ENCODE measurements at regions not wholly inside any gene's neighbourhood (a gene's known extent, or its start where the extent isn't known, plus 50 kb on each side); places are given as distances from the start of the nearest gene placed in this dataset.

DNA sequence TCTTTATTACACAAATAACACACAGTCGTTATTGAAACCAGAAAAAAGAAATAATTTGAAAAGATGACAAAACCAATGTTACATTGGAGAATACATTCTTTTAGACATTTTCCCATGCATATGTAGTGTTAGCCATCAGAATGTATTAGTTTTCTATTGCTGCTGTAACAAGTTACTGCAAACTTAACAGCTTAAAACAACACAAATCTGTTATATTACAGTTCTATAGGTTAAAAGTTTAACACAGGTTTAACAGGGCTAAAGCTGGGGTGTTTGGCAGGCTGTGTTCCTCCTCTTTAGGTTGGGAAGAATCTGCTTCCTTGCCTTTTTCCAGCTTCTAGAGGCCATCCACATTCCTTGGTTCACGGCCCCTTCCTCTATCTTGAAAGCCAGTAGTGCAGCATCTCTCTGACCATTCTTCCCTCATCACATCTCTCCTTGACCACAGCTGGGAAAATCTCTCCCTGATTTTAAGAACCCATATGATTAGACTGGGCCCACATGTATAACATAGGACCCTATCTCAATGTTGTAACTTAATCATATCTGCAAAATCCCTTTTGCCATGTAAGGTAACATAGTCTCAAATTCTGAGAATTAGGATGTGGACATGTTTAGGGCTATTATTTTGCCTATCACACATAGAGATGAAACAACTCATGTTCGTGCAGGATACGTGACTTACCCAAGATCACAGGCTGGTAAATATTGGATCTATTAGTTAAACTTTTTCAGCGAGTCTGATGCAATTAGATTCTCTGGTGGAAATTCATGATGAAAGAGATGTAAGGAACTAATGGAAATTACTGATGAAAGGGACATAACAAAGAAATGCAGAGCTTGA, 145.4 kb upstream of the TMEM170B start:
- no peak for DNase-seq
- H3K9me3 ChIP-seq (ENCODE audit: severe bottlenecking): peaks cover 2% of the 10 kb centered on the region
- no peaks in the 10 kb centered on the region for H3K27me3 ChIP-seq (ENCODE audit: insufficient read depth, low read depth, severe bottlenecking)
- H3K4me3 ChIP-seq (ENCODE audit: low read depth, low read length): no peak overlapping the region
- no peak overlapping the region for H3K27ac ChIP-seq
- H3K36me3 ChIP-seq: no peaks in the 10 kb centered on the region
- TF ChIP-seq, protein P1, sequence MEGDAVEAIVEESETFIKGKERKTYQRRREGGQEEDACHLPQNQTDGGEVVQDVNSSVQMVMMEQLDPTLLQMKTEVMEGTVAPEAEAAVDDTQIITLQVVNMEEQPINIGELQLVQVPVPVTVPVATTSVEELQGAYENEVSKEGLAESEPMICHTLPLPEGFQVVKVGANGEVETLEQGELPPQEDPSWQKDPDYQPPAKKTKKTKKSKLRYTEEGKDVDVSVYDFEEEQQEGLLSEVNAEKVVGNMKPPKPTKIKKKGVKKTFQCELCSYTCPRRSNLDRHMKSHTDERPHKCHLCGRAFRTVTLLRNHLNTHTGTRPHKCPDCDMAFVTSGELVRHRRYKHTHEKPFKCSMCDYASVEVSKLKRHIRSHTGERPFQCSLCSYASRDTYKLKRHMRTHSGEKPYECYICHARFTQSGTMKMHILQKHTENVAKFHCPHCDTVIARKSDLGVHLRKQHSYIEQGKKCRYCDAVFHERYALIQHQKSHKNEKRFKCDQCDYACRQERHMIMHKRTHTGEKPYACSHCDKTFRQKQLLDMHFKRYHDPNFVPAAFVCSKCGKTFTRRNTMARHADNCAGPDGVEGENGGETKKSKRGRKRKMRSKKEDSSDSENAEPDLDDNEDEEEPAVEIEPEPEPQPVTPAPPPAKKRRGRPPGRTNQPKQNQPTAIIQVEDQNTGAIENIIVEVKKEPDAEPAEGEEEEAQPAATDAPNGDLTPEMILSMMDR (IDR thresholded peaks at IDR 0.05; ENCODE audit: low read depth, low read length): no peak

DNA sequence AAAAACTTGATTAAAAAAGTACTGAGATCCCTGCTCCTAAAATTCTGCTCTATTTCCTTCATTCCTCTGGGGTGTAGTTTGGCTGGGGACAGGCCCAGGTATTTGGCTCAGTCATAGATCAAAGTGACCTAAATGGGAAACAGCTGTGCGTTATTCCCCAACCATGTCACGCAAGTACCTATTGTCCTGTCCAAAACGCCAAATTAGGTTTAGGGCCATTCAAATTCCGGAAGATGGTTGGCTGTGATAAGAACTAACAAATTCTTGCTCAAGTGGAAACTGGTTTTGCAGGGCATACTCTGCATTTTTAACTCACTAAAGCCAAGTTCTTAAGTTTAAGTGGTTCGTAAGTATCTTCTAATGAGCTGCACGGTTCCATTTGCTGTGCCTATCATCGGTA, 147.6 kb upstream of the TMEM170B start:
- TF ChIP-seq, protein P1 (IDR thresholded peaks at IDR 0.05; ENCODE audit: low read depth, low read length): no peak
- no peaks in the 10 kb centered on the region for H3K36me3 ChIP-seq
- no peak overlapping the region for H3K27ac ChIP-seq
- no peak overlapping the region for H3K4me3 ChIP-seq (ENCODE audit: low read depth, low read length)
- no peaks in the 10 kb centered on the region for H3K27me3 ChIP-seq (ENCODE audit: insufficient read depth, low read depth, severe bottlenecking)
- no peak for DNase-seq
- peaks cover 2% of the 10 kb centered on the region for H3K9me3 ChIP-seq (ENCODE audit: severe bottlenecking)

DNA sequence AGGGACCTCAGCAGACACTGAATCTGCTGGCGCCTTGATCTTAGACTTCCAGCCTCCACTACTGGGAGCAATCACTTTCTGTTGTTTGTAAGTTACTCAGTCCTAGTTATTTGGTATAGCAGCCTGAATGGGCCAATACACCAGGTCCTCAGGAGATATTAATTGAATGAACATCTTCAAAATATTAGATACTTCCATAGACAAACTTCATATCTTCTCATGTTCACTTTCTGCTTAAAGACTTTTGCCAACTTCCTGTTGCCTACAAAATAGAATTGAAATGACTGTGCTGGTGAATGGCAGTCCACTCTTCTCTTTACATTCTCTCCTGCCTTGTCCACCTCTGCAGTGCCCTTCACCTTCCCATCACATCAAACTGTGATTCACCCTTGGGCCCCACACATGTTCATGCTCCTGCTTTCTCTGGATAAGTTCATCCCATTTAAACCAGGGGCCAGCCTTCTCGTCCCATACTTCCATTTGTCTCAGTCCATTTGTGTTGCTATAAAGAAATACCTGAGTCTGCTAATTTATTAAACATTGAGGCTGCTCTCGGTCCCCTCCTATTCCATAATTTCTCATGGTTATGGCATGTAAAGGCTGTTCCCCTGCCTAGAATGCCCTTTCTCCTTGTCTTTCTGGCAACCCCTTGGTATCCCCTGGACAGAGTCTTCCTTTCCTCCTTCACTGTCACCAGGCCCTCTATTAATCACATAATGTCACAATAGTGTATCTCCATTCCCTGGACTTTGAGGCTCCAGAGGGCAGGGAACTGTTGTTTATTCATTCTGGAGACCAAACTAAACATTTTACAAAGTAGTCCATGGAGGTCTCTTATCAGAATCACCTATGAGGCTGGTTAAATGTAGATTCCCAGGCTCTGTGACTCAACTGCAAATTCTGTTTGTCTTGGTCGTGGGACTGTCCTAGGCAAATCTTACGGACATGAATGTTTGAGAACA, 148.3 kb upstream of the TMEM170B start:
- Histone ChIP-seq H3K27ac (no peak overlapping the region), H3K27me3 (ENCODE audit: insufficient read depth, low read depth, severe bottlenecking) (no peaks in the 10 kb centered on the region), H3K4me3 (ENCODE audit: low read depth, low read length) (no peak overlapping the region), H3K36me3 (no peaks in the 10 kb centered on the region), H3K9me3 (ENCODE audit: severe bottlenecking) (peaks cover 2% of the 10 kb centered on the region)
- TF ChIP-seq, protein P1 (IDR thresholded peaks at IDR 0.05; ENCODE audit: low read depth, low read length): no peak
- DNase-seq: no peak

DNA sequence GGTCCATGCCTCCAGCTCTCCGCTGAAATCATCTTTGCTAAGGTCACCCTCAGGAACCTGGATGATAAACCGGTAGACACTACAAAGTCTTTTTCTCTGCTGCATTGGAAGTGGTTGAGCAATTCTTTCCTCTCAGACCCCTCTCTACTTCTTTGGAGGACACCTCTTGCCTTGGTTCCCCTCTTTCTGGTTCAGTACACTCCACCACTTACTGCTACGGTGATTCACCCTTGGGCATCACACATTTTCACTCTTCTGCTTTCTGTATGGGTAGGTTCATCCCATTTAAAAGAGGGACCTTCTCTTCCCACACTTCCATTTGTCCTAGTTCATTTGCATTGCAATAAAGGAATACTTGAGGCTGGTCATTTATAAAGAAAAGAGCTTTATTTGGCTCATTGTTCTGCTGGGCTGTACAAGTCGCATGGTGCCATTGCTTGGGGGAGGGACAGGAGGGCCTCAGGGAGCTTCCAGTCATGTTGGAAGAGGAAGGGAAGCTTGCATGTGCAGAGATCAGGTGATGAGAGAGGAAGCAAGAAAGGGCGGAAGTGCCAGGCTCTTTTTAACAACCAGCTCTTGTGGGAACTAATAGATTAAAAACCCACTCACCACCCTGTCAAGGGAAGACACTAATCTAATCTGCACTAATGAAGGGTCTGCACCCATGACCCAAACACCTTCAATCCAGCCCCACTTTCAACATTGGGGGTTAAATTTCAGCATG, 149.7 kb upstream of the TMEM170B start:
- no peak overlapping the region for H3K4me3 ChIP-seq (ENCODE audit: low read depth, low read length)
- DNase-seq: no peak
- no peaks in the 10 kb centered on the region for H3K36me3 ChIP-seq
- TF ChIP-seq, protein P1 (IDR thresholded peaks at IDR 0.05; ENCODE audit: low read depth, low read length): no peak
- H3K27me3 ChIP-seq (ENCODE audit: insufficient read depth, low read depth, severe bottlenecking): no peaks in the 10 kb centered on the region
- H3K27ac ChIP-seq: no peak overlapping the region
- H3K9me3 ChIP-seq (ENCODE audit: severe bottlenecking): peaks cover 2% of the 10 kb centered on the region

DNA sequence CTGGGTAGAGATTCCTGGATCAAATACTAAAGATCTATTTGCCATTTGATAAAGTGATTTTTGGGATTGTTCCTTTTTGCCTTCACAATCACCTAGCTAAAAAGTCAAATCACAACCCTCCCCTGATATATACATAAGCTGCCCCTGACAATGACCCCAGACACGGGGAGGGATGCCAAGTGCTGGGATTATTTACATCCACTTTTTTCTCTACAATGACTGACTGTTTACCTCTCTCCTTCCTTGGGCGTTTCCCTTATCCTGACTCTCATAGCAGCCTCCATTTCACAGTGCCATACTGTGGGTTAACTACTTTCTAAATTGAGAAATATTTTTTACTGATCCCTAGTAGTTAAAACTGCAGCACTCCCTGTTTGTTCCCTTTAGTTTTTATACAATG, 150.8 kb upstream of the TMEM170B start:
- TF ChIP-seq, protein P1 (IDR thresholded peaks at IDR 0.05; ENCODE audit: low read depth, low read length): no peak
- H3K4me3 ChIP-seq (ENCODE audit: low read depth, low read length): no peak overlapping the region
- no peak overlapping the region for H3K27ac ChIP-seq
- no peaks in the 10 kb centered on the region for H3K27me3 ChIP-seq (ENCODE audit: insufficient read depth, low read depth, severe bottlenecking)
- H3K9me3 ChIP-seq (ENCODE audit: severe bottlenecking): peaks cover 2% of the 10 kb centered on the region
- H3K36me3 ChIP-seq: no peaks in the 10 kb centered on the region
- DNase-seq: no peak
